ENCODE measurements at regions not wholly inside any gene's neighbourhood (a gene's known extent, or its start where the extent isn't known, plus 50 kb on each side); places are given as distances from the start of the nearest gene placed in this dataset.
"Not testable (repeated sequence)": the region's sequence is repeated elsewhere in the genome, so short reads cannot be mapped to it uniquely, and the experiment has no call there.

DNA sequence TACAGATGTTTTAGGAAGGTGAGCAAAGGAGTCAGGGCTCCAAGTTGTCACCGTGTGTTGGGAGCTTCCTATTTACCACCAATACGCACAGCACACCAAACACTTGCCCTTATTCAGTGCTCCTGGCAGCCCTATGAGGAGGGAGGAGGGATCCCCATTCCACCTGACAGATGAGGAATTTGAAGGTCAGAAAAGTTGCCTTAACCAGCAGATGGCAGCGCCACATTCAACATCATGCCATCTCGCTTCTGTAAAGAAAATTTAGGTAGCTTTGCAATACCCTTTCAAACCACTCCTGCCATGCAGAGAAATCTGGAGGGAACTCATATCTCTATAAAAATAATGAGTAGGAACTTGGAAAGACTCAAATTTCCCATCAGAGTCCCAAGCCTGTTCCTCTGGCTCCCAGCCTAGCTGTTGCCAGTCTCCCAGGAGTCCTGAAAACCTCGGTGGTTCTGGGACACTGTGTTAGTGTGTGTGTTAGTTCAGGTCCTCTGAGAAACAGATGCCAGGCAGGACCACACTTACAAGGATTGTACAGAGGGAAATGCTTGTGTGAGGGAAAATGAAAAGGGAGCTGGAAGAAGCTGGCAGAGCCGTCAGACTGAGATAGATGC, 410.5 kb downstream of the MED13L start:
- H3K4me3 ChIP-seq (ENCODE audit: control insufficient read depth, low read depth, low read length): no peak overlapping the region
- TF ChIP-seq, protein P1, sequence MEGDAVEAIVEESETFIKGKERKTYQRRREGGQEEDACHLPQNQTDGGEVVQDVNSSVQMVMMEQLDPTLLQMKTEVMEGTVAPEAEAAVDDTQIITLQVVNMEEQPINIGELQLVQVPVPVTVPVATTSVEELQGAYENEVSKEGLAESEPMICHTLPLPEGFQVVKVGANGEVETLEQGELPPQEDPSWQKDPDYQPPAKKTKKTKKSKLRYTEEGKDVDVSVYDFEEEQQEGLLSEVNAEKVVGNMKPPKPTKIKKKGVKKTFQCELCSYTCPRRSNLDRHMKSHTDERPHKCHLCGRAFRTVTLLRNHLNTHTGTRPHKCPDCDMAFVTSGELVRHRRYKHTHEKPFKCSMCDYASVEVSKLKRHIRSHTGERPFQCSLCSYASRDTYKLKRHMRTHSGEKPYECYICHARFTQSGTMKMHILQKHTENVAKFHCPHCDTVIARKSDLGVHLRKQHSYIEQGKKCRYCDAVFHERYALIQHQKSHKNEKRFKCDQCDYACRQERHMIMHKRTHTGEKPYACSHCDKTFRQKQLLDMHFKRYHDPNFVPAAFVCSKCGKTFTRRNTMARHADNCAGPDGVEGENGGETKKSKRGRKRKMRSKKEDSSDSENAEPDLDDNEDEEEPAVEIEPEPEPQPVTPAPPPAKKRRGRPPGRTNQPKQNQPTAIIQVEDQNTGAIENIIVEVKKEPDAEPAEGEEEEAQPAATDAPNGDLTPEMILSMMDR (IDR thresholded peaks at IDR 0.05; ENCODE audit: control insufficient read depth, insufficient read depth, low read depth, low read length, missing control alignments): no peak

DNA sequence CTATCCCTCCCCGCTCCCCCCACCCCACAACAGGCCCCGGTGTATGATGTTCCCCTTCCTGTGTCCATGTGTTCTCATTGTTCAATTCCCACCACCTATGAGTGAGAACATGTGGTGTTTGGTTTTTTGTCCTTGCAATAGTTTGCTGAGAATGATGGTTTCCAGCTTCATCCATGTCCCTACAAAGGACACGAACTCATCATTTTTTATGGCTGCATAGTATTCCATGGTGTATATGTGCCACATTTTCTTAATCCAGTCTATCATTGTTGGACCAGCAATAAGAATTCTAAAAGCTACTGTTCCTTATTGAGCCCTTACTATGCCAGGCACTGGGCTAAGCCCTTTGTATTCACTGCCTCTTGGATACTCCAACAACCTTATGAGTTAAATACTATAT, 411.2 kb downstream of the MED13L start:
- not testable (repeated sequence) for H3K4me3 ChIP-seq (ENCODE audit: control insufficient read depth, low read depth, low read length); DNase-seq (ENCODE audit: low read depth)

More for the DNA sequence above, 410.5 kb downstream of the MED13L start:
- DNase-seq (ENCODE audit: low read depth): no peak

DNA sequence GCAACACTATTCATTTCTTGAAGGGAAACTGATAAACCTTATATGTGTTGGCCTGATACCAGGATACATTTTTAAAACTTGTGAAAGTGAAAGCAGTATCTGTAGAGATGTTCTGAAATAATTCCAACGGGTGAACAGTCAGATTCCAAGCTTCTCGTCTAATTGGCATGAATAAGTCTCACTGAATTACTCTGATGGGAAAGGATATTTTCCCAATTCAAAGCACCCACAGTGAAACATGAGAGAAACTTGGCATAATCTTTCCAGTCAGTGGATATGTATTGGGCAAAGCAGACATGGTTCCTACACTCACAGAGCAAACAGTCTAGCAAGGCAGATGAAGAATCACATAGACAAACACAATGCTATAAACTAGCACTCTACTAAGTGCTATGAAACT, 413.1 kb downstream of the MED13L start:
- TF ChIP-seq, protein P1 (IDR thresholded peaks at IDR 0.05; ENCODE audit: control insufficient read depth, insufficient read depth, low read depth, low read length, missing control alignments): no peak
- no peak for DNase-seq (ENCODE audit: low read depth)
- H3K4me3 ChIP-seq (ENCODE audit: control insufficient read depth, low read depth, low read length): no peak overlapping the region

DNA sequence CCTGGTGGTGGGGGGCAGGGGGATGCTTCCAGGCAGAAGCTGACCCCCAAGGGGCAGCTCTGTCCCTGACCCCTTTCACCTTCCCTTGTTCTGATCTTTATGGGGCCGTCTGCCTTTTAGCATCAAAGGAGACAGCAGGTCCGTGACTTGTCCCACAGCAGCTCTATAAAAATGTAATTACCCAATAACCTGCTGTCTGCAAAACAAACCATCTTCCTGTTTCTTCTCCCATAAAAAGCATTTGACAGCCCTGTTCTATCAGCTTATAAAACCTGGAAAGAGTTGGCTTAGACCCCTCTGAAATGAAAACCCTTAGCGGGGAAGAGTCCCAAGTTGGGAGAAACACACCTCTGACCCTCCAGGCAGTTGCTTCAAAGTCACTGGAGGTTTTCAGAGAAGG, 416.9 kb downstream of the MED13L start:
- TF ChIP-seq, protein P1 (IDR thresholded peaks at IDR 0.05; ENCODE audit: control insufficient read depth, insufficient read depth, low read depth, low read length, missing control alignments): no peak

DNA sequence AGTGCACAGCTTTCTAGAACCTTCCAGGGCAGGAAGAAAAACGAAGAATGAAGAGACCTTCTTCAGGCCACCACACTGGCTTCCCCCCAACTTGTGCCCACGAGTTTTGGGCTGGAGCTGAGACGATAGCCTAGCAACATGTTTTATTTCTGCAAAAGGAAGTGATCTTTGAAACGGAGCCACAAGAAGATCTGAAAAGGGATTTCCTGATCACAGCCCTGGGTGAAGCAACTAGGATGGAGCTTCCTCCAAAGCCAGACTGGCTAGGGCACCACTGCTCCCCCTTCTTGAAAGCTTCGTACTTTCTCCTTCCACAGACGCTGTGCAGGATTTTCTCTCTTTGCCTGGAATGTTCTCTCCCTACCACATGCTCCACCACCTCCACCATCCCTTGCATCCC, 418.3 kb downstream of the MED13L start:
- TF ChIP-seq, protein P1 (IDR thresholded peaks at IDR 0.05; ENCODE audit: control insufficient read depth, insufficient read depth, low read depth, low read length, missing control alignments): no peak
- no peak overlapping the region for H3K4me3 ChIP-seq (ENCODE audit: control insufficient read depth, low read depth, low read length)
- no peak for DNase-seq (ENCODE audit: low read depth)

More for the DNA sequence above, 416.9 kb downstream of the MED13L start:
- no peak for DNase-seq (ENCODE audit: low read depth)
- H3K4me3 ChIP-seq (ENCODE audit: control insufficient read depth, low read depth, low read length): no peak overlapping the region

DNA sequence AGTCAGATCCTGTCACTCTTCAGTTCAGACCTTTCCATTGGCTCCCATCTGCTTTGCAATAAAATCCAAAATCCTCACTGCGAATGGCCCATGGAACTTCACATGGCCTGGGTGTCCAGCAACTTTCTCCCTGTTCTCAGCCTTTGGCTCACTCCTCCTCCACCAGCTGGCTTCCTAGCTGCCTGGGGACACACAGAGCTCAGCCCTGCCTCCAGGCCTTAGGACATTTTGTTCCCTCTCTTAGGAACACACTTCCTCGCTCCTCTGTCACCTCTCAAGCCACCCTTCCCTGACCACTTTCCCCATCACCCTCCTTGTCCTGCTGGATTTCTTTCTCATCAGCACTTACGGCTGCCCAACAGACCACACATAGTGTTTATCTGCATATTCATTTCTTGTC, 419.6 kb downstream of the MED13L start:
- no peak for DNase-seq (ENCODE audit: low read depth)
- H3K4me3 ChIP-seq (ENCODE audit: control insufficient read depth, low read depth, low read length): no peak overlapping the region
- TF ChIP-seq, protein P1 (IDR thresholded peaks at IDR 0.05; ENCODE audit: control insufficient read depth, insufficient read depth, low read depth, low read length, missing control alignments): no peak

DNA sequence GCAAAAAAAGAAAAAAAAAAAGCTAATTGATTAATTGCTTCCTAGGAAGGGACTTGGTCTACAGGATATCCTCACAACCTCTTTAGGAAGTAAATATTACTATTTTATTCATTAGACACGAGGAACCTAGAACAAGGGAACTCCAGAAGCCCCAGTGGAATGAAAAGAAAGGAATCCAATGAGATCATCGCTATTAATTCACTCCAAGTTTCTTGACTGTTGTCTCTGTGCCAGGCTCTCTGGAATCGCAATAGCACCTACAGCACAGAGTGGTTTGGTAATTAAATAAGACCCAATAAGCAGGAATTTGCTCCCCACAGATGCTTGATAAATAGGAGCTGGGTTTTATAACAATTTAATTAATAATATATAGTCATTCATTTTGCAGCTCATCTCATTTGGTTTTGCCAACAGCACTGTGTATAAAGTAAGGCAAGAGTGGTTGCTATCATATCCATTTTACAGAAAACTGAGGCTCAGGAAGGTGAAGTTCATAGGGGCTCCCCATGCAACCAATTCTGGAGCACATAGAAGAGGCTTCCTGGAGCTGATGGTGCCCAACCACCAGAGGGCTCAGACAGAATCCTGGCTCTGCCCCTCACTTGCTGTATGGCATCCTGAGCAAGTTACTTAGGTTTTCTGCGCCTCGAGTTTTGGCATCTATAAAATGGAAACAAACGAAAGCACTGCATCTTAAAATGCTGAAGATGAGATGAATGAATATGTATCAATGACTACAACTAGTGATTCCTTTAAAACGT, 420.2 kb downstream of the MED13L start:
- no peak for DNase-seq (ENCODE audit: low read depth)
- no peak overlapping the region for H3K4me3 ChIP-seq (ENCODE audit: control insufficient read depth, low read depth, low read length)
- TF ChIP-seq, protein P1 (IDR thresholded peaks at IDR 0.05; ENCODE audit: control insufficient read depth, insufficient read depth, low read depth, low read length, missing control alignments): peak; percentile 34
